GM18499 (cell line): ENCODE measurements at regions not wholly inside any gene's neighbourhood (a gene's known extent, or its start where the extent isn't known, plus 50 kb on each side); places are given as distances from the start of the nearest gene placed in this dataset.

ENCODE experiments used
- ATAC-seq: cut with Tn5 transposase; IDR thresholded peaks from one replicate; pipeline ENCODE4 v1.9.1; 2021; ENCODE audit warnings: moderate number of reproducible peaks; ENCODE audit not compliant: insufficient read depth, unreplicated experiment

- ATAC-seq: peak; percentile 84
Observed at GRCh38 chr5:158560170-158560569, 539.5 kb downstream of the EBF1 start.

GRCh38 chr5:158559643-158560042, 540.1 kb downstream of the EBF1 start:
- ATAC-seq: no peak

GRCh38 chr5:158559066-158559465, 540.6 kb downstream of the EBF1 start:
- no peak for ATAC-seq

GRCh38 chr5:158553962-158554336, 545.8 kb downstream of the EBF1 start:
- ATAC-seq: no peak

- no peak for ATAC-seq
Observed at GRCh38 chr5:158553195-158553961, 546.3 kb downstream of the EBF1 start.

GRCh38 chr5:158552241-158552640, 547.5 kb downstream of the EBF1 start:
- ATAC-seq: no peak

- no peak for ATAC-seq
Observed at GRCh38 chr5:158549311-158549710, 550.4 kb downstream of the EBF1 start.

GRCh38 chr5:158546748-158547147, 553.0 kb downstream of the EBF1 start:
- ATAC-seq: no peak

GRCh38 chr5:158545949-158546530, 553.7 kb downstream of the EBF1 start:
- ATAC-seq: no peak

- ATAC-seq: no peak
Observed at GRCh38 chr5:158544388-158545339, 555.1 kb downstream of the EBF1 start.

- no peak for ATAC-seq
Observed at GRCh38 chr5:158543539-158544387, 556.0 kb downstream of the EBF1 start.

- ATAC-seq: no peak
Observed at GRCh38 chr5:158541536-158542297, 558.0 kb downstream of the EBF1 start.

GRCh38 chr5:158538506-158539074, 561.1 kb downstream of the EBF1 start:
- no peak for ATAC-seq

GRCh38 chr5:158537366-158537765, 562.4 kb downstream of the EBF1 start:
- ATAC-seq: no peak

GRCh38 chr5:158534203-158534602, 565.5 kb downstream of the EBF1 start:
- ATAC-seq: no peak

GRCh38 chr5:158532739-158533138, 567.0 kb downstream of the EBF1 start:
- ATAC-seq: no peak

GRCh38 chr5:158531860-158532259, 567.9 kb downstream of the EBF1 start:
- no peak for ATAC-seq

- no peak for ATAC-seq
Observed at GRCh38 chr5:158530115-158530514, 569.6 kb downstream of the EBF1 start.

- ATAC-seq: no peak
Observed at GRCh38 chr5:158529454-158529853, 570.3 kb downstream of the EBF1 start.
